ENCODE measurements at regions not wholly inside any gene's neighbourhood (a gene's known extent, or its start where the extent isn't known, plus 50 kb on each side); places are given as distances from the start of the nearest gene placed in this dataset.
"Not testable (repeated sequence)": the region's sequence is repeated elsewhere in the genome, so short reads cannot be mapped to it uniquely, and the experiment has no call there.

GRCh38 chr11:95650276-95650675 lies 139.3 kb downstream of the FAM76B start:
- no peak for DNase-seq (ENCODE audit: low read depth in 2 of 2)

- DNase-seq (ENCODE audit: low read depth in 2 of 2), result no peak
Measured at GRCh38 chr11:95647871-95648270, 141.7 kb downstream of the FAM76B start.

- DNase-seq (ENCODE audit: low read depth in 2 of 2), result no peak
Measured at GRCh38 chr11:95647355-95647754, 142.2 kb downstream of the FAM76B start.

- no peak for DNase-seq (ENCODE audit: low read depth in 2 of 2)
Measured at GRCh38 chr11:95641495-95641894, 148.1 kb downstream of the FAM76B start.

- DNase-seq (ENCODE audit: low read depth in 2 of 2), result no peak
Measured at GRCh38 chr11:95638501-95638900, 151.1 kb downstream of the FAM76B start.

GRCh38 chr11:95625164-95625900 lies 164.2 kb downstream of the FAM76B start:
- DNase-seq (ENCODE audit: low read depth in 2 of 2), result no peak

- no peak for DNase-seq (ENCODE audit: low read depth in 2 of 2)
Measured at GRCh38 chr11:95616256-95616804, 173.3 kb downstream of the FAM76B start.

GRCh38 chr11:95611827-95612226 lies 177.8 kb downstream of the FAM76B start:
- no peak for DNase-seq (ENCODE audit: low read depth in 2 of 2)

GRCh38 chr11:95610185-95610584 lies 179.4 kb downstream of the FAM76B start:
- not testable (repeated sequence) for DNase-seq (ENCODE audit: low read depth in 2 of 2)

GRCh38 chr11:95608093-95608492 lies 181.5 kb downstream of the FAM76B start:
- no peak for DNase-seq (ENCODE audit: low read depth in 2 of 2)

GRCh38 chr11:95606824-95607223 lies 182.8 kb downstream of the FAM76B start:
- no peak for DNase-seq (ENCODE audit: low read depth in 2 of 2)

- no peak for DNase-seq (ENCODE audit: low read depth in 2 of 2)
Measured at GRCh38 chr11:95605271-95605940, 184.2 kb downstream of the FAM76B start.

GRCh38 chr11:95599959-95600586 lies 189.5 kb downstream of the FAM76B start:
- no peak for DNase-seq (ENCODE audit: low read depth in 2 of 2)

GRCh38 chr11:95595973-95596489 lies 193.6 kb downstream of the FAM76B start:
- no peak for DNase-seq (ENCODE audit: low read depth in 2 of 2)

GRCh38 chr11:95595541-95595940 lies 194.0 kb downstream of the FAM76B start:
- no peak for DNase-seq (ENCODE audit: low read depth in 2 of 2)

GRCh38 chr11:95593111-95593510 lies 196.5 kb downstream of the FAM76B start:
- DNase-seq (ENCODE audit: low read depth in 2 of 2), result no peak

GRCh38 chr11:95592471-95592870 lies 197.1 kb downstream of the FAM76B start:
- no peak for DNase-seq (ENCODE audit: low read depth in 2 of 2)

GRCh38 chr11:95589893-95590612 lies 199.5 kb downstream of the FAM76B start:
- no peak for DNase-seq (ENCODE audit: low read depth in 2 of 2)

GRCh38 chr11:95588821-95589220 lies 200.8 kb downstream of the FAM76B start:
- DNase-seq (ENCODE audit: low read depth in 2 of 2), result no peak

- DNase-seq (ENCODE audit: low read depth in 2 of 2), result no peak
Measured at GRCh38 chr11:95586661-95587060, 202.9 kb downstream of the FAM76B start.

- DNase-seq (ENCODE audit: low read depth in 2 of 2), result no peak
Measured at GRCh38 chr11:95586155-95586554, 203.4 kb downstream of the FAM76B start.

GRCh38 chr11:95585752-95586077 lies 203.9 kb downstream of the FAM76B start:
- DNase-seq (ENCODE audit: low read depth in 2 of 2), result no peak

Measured in stimulated activated CD8-positive, alpha-beta memory T cell treated with anti-CD3 and anti-CD28 coated beads, Interleukin-2, amount 100 ng/mL, for 1 hour (primary cell).